T-cell (primary cell): ENCODE measurements at regions not wholly inside any gene's neighbourhood (a gene's known extent, or its start where the extent isn't known, plus 50 kb on each side); places are given as distances from the start of the nearest gene placed in this dataset.
A peak's percentile ranks its signal among the peaks of the same experiment; 100 is the strongest.

Experiments
- ATAC-seq, 4 experiments: fragments of 200-7000 bp in 3 of 4; fragments of 150-1000 bp in 1 of 4; cut with Tn5 transposase; replicated peaks in 1 of 4; 1 replicate in 3 of 4; 2 replicates in 1 of 4; pipeline ENCODE4 v1.10.0; 2021; ENCODE audit warnings: moderate library complexity in 3 of 4, mild to moderate bottlenecking in 2 of 4, moderate number of reproducible peaks in 1 of 4
- CTCF ChIA-PET, 2 donors: fragments of 300-600 bp; sonication (Branson Sonifier 250); formaldehyde crosslinking; loops; one replicate each; lab custom pipeline; 2022; ENCODE audit warnings: antibody characterized with exemption in 2 of 2; lab: Charles Lee
- POLR2A ChIA-PET, 2 donors: fragments of 300-600 bp; sonication (Branson Sonifier 250); formaldehyde crosslinking; loops; one replicate each; lab custom pipeline; 2022; ENCODE audit warnings: antibody characterized with exemption in 2 of 2; lab: Charles Lee
- DNase-seq, 35 experiments: peaks; one replicate each; pipeline versions ENCODE4 v3.0.0 to v3.0.0-alpha.2; 2013 to 2023
- H3K27ac ChIP-seq: one replicate; pipeline ENCODE4 v1.5.1; 2013; ENCODE audit warnings: low read length
- H3K27me3 ChIP-seq, 2 experiments: replicated peaks in 1 of 2; 1 replicate in 1 of 2; 2 replicates in 1 of 2; pipeline versions ENCODE4 v1.6.1 to v1.7.0; 2013; ENCODE audit warnings: low read length in 1 of 2, mixed read lengths in 1 of 2; ENCODE audit not compliant: control insufficient read depth in 2 of 2, insufficient read depth in 2 of 2; ENCODE audit errors: extremely low read depth in 1 of 2
- H3K36me3 ChIP-seq, 2 donors: 1 replicate in 1 of 2; 2 replicates in 1 of 2; pipeline versions ENCODE4 v1.6.1 to v1.7.0; 2013; ENCODE audit warnings: low read length in 1 of 2; ENCODE audit not compliant: control insufficient read depth in 2 of 2, insufficient read depth in 1 of 2; ENCODE audit errors: extremely low read depth in 1 of 2
- H3K4me1 ChIP-seq, 2 experiments: 1 replicate in 1 of 2; 2 replicates in 1 of 2; pipeline versions ENCODE4 v1.6.1 to v1.7.0; 2013; ENCODE audit warnings: low read length in 2 of 2, mixed read lengths in 1 of 2; ENCODE audit not compliant: insufficient read depth in 2 of 2, control insufficient read depth in 1 of 2; ENCODE audit errors: extremely low read depth in 1 of 2
- H3K4me3 ChIP-seq, 2 donors: 1 replicate in 1 of 2; 2 replicates in 1 of 2; pipeline versions ENCODE4 v1.5.1 to v1.7.0; 2013; ENCODE audit warnings: mild to moderate bottlenecking in 2 of 2, low read length in 1 of 2, moderate library complexity in 1 of 2; ENCODE audit not compliant: control insufficient read depth in 1 of 2; ENCODE audit errors: extremely low read depth in 1 of 2
- H3K9me3 ChIP-seq: 2 replicates; pipeline ENCODE4 v1.7.0; 2013
- H3K27ac Mint-ChIP-seq, 2 donors: one replicate each; pipeline ENCODE4 v1.8.0; 2020 to 2021; ENCODE audit warnings: mild to moderate bottlenecking in 2 of 2, mixed read lengths in 2 of 2
- H3K27me3 Mint-ChIP-seq, 2 donors: one replicate each; pipeline ENCODE4 v1.8.0; 2021 to 2022; ENCODE audit warnings: mixed read lengths in 2 of 2
- H3K36me3 Mint-ChIP-seq: one replicate; pipeline ENCODE4 v1.8.0; 2021; ENCODE audit warnings: mixed read lengths
- H3K4me1 Mint-ChIP-seq, 3 donors: one replicate each; pipeline ENCODE4 v1.8.0; 2020 to 2022; ENCODE audit warnings: mixed read lengths in 3 of 3, mild to moderate bottlenecking in 1 of 3
- H3K4me3 Mint-ChIP-seq, 3 donors: one replicate each; pipeline ENCODE4 v1.8.0; 2020 to 2022; ENCODE audit warnings: mild to moderate bottlenecking in 3 of 3, mixed read lengths in 3 of 3, moderate library complexity in 3 of 3
- H3K9me3 Mint-ChIP-seq, 3 donors: one replicate each; pipeline ENCODE4 v1.8.0; 2020 to 2022; ENCODE audit warnings: mixed read lengths in 3 of 3
- WGBS: methylation state at CpG from one replicate; pipeline ENCODE4 v1.1.5; 2013; ENCODE audit warnings: missing lambda C conversion rate; ENCODE audit not compliant: insufficient coverage; 5-methylcytosine and 5-hydroxymethylcytosine counted together

DNA sequence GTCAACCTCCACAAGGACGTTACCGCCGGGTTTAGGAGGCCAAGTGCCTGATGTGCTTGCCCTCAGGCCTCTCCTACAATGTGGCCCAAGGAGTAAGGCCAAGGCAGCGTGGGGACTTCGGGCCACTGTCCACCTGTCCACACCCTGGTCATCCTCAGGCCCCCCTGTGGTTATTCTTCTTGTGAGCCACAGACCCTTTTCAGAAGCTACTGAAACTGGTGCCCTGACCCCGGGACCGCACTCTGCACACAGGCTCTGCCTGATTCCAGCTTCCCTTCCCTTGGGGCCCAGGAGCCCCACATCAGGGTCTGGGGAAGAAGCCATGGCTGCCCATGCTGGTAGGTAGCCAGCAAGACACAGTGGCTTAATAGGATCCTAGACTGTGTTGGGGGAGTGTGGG, 128.8 kb downstream of the OLFM1 start:
- WGBS, result 85% methylated on average over 7 of the region's 7 CpGs
- Mint-ChIP-seq H3K4me1 (no peaks in the 10 kb centered on the region), H3K36me3 (no peaks in the 10 kb centered on the region), H3K27ac (no peak overlapping the region), H3K27me3 (peaks cover 8 to 25% of the 10 kb centered on the region in 2 donors), H3K4me3 (no peak overlapping the region), H3K9me3 (no peaks in the 10 kb centered on the region)
- DNase-seq, result peak in 1 of 35 experiments; percentile 2
- Histone ChIP-seq H3K27ac (no peak overlapping the region), H3K9me3 (no peaks in the 10 kb centered on the region), H3K4me1 (no peaks in the 10 kb centered on the region), H3K4me3 (no peak overlapping the region), H3K27me3 (peaks cover 0 to 54% of the 10 kb centered on the region in 2 experiments), H3K36me3 (no peaks in the 10 kb centered on the region)
- ChIA-PET CTCF (no interaction called here), POLR2A (no interaction called here)
- ATAC-seq, result no peak

DNA sequence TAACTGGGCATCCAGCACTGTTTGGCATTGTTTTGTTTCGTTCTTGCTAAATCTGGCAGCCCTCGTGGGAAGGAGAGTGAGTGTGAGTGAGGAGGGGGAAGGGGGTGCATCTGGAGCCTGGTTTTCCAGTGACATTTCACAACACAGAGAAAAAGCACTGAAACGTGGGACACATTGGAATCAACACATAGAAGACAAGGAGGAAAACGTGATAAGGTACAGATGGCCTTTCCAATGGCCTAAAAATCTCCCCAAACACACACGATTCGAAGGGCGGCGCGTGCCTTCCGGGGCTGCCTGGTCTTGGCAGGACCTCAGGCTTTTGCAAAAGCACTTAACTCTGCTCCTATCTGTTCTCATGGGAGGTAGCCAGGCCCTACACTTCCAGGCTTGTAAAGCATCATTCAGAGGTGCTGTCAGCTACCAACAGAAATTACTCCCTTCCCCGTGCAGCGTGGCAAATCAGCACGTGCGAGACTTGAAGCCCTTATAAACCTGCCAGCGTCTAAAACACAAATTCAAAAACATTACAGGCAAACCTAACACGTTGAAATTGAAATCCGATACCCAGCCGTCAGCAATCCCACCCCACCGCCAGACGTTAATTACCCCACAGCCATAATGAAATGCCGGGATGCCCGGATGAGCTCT, 129.4 kb downstream of the OLFM1 start:
- H3K36me3 Mint-ChIP-seq, result no peaks in the 10 kb centered on the region
- no peak for DNase-seq
- H3K27ac ChIP-seq, result no peak overlapping the region
- POLR2A ChIA-PET, result no interaction called here
- peaks cover 8 to 25% of the 10 kb centered on the region in 2 donors for H3K27me3 Mint-ChIP-seq
- no peaks in the 10 kb centered on the region for H3K9me3 ChIP-seq
- H3K4me3 ChIP-seq, result no peak overlapping the region
- no peaks in the 10 kb centered on the region for H3K9me3 Mint-ChIP-seq
- no peaks in the 10 kb centered on the region for H3K4me1 Mint-ChIP-seq
- 66% methylated on average over 16 of the region's 22 CpGs for WGBS
- no peak for ATAC-seq
- CTCF ChIA-PET, result no interaction called here
- no peaks in the 10 kb centered on the region for H3K4me1 ChIP-seq
- no peaks in the 10 kb centered on the region for H3K36me3 ChIP-seq
- no peak overlapping the region for H3K4me3 Mint-ChIP-seq
- no peak overlapping the region for H3K27ac Mint-ChIP-seq
- peaks cover 0 to 58% of the 10 kb centered on the region in 2 experiments for H3K27me3 ChIP-seq

DNA sequence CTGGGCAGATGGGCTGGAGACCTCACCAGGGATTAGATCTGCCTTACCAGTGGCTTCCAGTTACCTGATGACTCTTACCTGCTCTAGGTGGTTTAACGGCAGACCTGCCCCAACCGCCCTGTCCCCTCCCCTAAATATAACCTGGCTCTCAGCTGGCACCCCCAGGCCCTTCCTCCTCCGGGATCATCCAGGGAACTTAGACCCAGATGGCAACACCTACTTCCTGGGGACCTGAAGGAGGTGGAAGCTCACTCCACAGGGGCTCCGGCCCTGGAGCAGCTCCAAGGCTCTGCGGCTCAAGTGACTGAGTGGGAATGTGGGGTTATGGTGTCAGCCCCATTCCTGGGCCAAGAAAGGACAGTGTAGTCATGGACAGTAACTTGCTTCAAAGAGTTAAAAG, 130.4 kb downstream of the OLFM1 start:
- no peak overlapping the region for H3K4me3 ChIP-seq
- H3K27ac ChIP-seq, result no peak overlapping the region
- H3K36me3 Mint-ChIP-seq, result no peaks in the 10 kb centered on the region
- H3K9me3 Mint-ChIP-seq, result no peaks in the 10 kb centered on the region
- no peaks in the 10 kb centered on the region for H3K36me3 ChIP-seq
- no peaks in the 10 kb centered on the region for H3K4me1 ChIP-seq
- peaks cover 0 to 63% of the 10 kb centered on the region in 2 experiments for H3K27me3 ChIP-seq
- no peak overlapping the region for H3K27ac Mint-ChIP-seq
- ATAC-seq (no peak), DNase-seq (no peak)
- ChIA-PET POLR2A (no interaction called here), CTCF (no interaction called here)
- no peak overlapping the region for H3K4me3 Mint-ChIP-seq
- WGBS, result 86% methylated on average over 4 of the region's 5 CpGs
- H3K4me1 Mint-ChIP-seq, result no peaks in the 10 kb centered on the region
- peaks cover 8 to 25% of the 10 kb centered on the region in 2 donors for H3K27me3 Mint-ChIP-seq
- H3K9me3 ChIP-seq, result no peaks in the 10 kb centered on the region

DNA sequence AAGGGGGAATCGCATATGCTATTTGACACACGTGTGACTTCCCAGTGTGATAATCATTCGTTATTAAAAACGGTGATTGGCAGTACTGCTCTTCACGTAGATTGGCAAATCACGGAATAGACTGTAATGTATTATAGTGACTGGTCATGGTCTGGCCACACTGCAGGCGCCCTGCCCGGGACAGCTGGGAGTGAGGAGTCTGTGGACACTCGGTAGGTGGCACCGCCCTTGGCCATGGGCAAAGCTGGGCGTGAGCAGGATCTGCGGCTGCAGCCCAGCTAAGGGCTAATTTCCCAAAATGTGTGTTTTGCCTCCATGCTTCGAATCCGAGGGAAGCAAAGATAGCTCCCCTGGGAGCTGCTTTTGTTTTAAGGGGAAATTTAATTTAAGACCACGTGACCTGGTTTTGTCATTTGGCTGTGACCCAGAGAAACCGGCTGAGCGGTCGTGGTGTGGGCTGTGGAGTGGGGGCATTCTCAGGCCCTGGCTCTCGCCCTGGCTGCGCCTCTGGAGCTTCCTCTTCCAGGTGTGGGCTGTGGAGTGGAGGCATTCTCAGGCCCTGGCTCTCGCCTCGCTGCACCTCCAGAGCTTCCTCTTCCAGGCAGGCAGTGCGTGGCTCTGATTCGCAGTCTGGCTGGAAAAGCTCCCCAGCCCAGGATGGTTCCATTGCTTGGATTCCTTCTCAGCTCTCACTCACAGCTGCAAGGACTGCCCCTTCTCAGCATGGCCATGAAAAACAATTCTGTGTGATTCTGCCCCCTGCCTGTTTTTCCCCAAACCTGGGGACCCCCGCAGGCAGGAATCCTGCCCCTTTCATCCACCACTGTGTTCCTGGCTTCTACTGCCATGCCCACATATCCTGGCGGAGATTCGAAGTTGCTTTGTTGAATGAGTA, 131.1 kb downstream of the OLFM1 start:
- Histone ChIP-seq H3K27ac (no peak overlapping the region), H3K4me3 (no peak overlapping the region), H3K27me3 (peaks cover 0 to 58% of the 10 kb centered on the region in 2 experiments), H3K4me1 (no peaks in the 10 kb centered on the region), H3K36me3 (no peaks in the 10 kb centered on the region), H3K9me3 (no peaks in the 10 kb centered on the region)
- peaks cover 8 to 27% of the 10 kb centered on the region in 2 donors for H3K27me3 Mint-ChIP-seq
- ChIA-PET POLR2A (no interaction called here), CTCF (no interaction called here)
- H3K36me3 Mint-ChIP-seq, result no peaks in the 10 kb centered on the region
- no peak overlapping the region for H3K27ac Mint-ChIP-seq
- DNase-seq (peak in 1 of 35 experiments; percentile 3), ATAC-seq (no peak)
- no peak overlapping the region for H3K4me3 Mint-ChIP-seq
- H3K4me1 Mint-ChIP-seq, result no peaks in the 10 kb centered on the region
- WGBS, result 52% methylated on average over 19 of the region's 27 CpGs
- H3K9me3 Mint-ChIP-seq, result no peaks in the 10 kb centered on the region

DNA sequence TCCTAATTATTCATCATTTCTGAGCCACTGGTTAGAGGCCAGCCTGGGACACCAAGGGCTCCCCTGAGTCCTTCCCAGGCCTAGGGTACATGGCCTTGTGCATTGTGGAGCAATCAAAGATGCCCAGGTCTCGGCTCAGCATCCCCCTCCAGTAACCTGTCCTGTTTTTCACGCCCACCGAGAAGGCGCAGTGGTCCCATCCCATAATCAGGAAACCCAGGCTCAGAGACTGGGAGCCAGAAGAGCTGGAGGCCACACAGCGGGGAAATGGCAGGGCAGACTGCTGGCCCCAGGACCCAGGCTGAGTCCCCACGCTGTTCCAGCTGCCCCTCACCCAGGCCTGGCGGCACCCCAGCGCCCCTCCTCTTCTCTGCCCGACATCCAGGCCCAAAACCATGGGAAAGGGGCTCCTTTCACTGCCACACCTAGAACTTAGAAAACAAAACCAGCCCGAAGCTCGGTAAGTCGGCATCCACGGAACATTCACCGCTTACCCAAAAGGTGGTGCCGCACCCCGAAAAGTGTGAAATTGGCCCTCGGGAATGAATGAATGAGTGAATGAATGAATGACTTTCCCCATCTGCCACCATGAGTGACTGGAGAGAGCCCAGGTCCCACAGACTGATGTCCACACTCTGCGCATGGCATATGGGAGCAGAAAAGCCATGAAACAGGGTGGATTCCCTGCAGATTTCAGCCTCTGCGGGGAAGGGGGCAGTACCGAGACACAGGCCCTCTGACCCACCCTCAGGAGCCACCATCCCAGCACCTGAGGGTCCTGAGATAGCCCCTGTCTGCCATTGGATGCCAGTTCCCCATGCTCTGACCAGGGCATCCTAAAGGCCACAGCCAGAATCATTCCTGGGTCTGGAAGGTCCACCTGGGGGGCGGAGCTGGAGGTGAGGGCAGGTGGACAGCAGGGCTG, 132.5 kb downstream of the OLFM1 start:
- Histone ChIP-seq H3K4me1 (no peaks in the 10 kb centered on the region), H3K36me3 (no peaks in the 10 kb centered on the region), H3K27me3 (peaks cover 0 to 50% of the 10 kb centered on the region in 2 experiments), H3K4me3 (no peak overlapping the region), H3K27ac (no peak overlapping the region), H3K9me3 (no peaks in the 10 kb centered on the region)
- ATAC-seq, result no peak
- Mint-ChIP-seq H3K4me3 (no peak overlapping the region), H3K4me1 (no peaks in the 10 kb centered on the region), H3K27ac (no peak overlapping the region), H3K9me3 (no peaks in the 10 kb centered on the region), H3K36me3 (no peaks in the 10 kb centered on the region), H3K27me3 (peaks cover 8 to 23% of the 10 kb centered on the region in 2 donors)
- POLR2A ChIA-PET, result no interaction called here
- no peak for DNase-seq
- CTCF ChIA-PET, result no interaction called here
- 87% methylated on average over 15 of the region's 21 CpGs for WGBS
